Ovary (tissue), 3 donors: ENCODE measurements at regions not wholly inside any gene's neighbourhood (a gene's known extent, or its start where the extent isn't known, plus 50 kb on each side); places are given as distances from the start of the nearest gene placed in this dataset.

ENCODE experiments used
- EP300 ChIP-seq: sonication (generic); formaldehyde crosslinking; IDR thresholded peaks from one replicate; pipeline ENCODE4 v1.6.1; 2017; ENCODE audit warnings: antibody characterized with exemption
- POLR2A ChIP-seq: fragments of 450-650 bp; IDR thresholded peaks from one replicate; pipeline ENCODE4 v1.6.1; 2017; ENCODE audit warnings: antibody characterized with exemption, mild to moderate bottlenecking, moderate library complexity
- TF ChIP-seq, protein P1 (sequence below), 3 donors: fragments of 450-650 bp in 2 of 3; fragments of 200-600 bp in 1 of 3; IDR thresholded peaks; one replicate each; pipeline versions ENCODE4 v1.5.1 to v1.8.0; 2016 to 2022; ENCODE audit warnings: antibody characterized with exemption in 3 of 3, mild to moderate bottlenecking in 1 of 3
- donor health status: DM: no; HTN: no; CAD: no.

DNA sequence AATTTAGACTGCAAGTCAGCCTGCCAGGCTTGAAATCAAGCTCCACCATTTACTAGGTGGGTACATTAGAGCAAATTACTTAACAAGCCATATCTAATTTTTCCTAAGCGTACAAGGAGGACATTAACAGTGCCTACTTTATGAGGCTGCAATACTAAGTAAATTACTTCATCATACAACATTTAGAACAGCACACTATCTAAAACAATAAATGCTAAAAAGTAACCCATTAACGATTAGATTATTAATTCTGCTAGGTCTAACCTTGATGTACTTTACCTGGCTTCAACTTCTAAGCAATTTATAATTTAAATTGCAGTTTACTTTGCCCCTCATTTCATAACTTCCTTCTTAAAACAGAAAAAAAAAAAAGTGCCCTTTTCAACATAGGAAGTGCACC is 1155.6 kb upstream of the NCAM2 start:
- TF ChIP-seq POLR2A = no peak
- no peak for TF ChIP-seq EP300
- TF ChIP-seq, protein P1, sequence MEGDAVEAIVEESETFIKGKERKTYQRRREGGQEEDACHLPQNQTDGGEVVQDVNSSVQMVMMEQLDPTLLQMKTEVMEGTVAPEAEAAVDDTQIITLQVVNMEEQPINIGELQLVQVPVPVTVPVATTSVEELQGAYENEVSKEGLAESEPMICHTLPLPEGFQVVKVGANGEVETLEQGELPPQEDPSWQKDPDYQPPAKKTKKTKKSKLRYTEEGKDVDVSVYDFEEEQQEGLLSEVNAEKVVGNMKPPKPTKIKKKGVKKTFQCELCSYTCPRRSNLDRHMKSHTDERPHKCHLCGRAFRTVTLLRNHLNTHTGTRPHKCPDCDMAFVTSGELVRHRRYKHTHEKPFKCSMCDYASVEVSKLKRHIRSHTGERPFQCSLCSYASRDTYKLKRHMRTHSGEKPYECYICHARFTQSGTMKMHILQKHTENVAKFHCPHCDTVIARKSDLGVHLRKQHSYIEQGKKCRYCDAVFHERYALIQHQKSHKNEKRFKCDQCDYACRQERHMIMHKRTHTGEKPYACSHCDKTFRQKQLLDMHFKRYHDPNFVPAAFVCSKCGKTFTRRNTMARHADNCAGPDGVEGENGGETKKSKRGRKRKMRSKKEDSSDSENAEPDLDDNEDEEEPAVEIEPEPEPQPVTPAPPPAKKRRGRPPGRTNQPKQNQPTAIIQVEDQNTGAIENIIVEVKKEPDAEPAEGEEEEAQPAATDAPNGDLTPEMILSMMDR (IDR thresholded peaks at IDR 0.05) = no peak
